Gastroesophageal sphincter (tissue), 2 donors: ENCODE measurements at regions not wholly inside any gene's neighbourhood (a gene's known extent, or its start where the extent isn't known, plus 50 kb on each side); places are given as distances from the start of the nearest gene placed in this dataset.

ENCODE experiments used
- EP300 ChIP-seq: sonication (generic); formaldehyde crosslinking; IDR thresholded peaks from one replicate; pipeline ENCODE4 v1.6.1; 2017; ENCODE audit warnings: antibody characterized with exemption, mild to moderate bottlenecking
- POLR2A ChIP-seq, 2 donors: fragments of 450-650 bp; IDR thresholded peaks; one replicate each; pipeline ENCODE4 v1.6.1; 2017; ENCODE audit warnings: antibody characterized with exemption in 2 of 2, mild to moderate bottlenecking in 2 of 2, moderate library complexity in 1 of 2
- POLR2AphosphoS5 ChIP-seq: sonication (generic); formaldehyde crosslinking; IDR thresholded peaks from one replicate; pipeline ENCODE4 v1.6.1; 2017; ENCODE audit warnings: antibody characterized with exemption

- TF ChIP-seq EP300: no peak
- no peak for TF ChIP-seq POLR2A (IDR thresholded peaks at IDR 0.05)
- no peak for TF ChIP-seq POLR2AphosphoS5
Observed at GRCh38 chr15:92787116-92787515, 113.0 kb upstream of the CHD2 start.
